Panc1 (cell line): ENCODE measurements at regions not wholly inside any gene's neighbourhood (a gene's known extent, or its start where the extent isn't known, plus 50 kb on each side); places are given as distances from the start of the nearest gene placed in this dataset.

Source experiments
- POLR2AphosphoS5 ChIP-seq: IDR thresholded peaks from 2 replicates; pipeline ENCODE4 v1.6.1; 2012; ENCODE audit warnings: mild to moderate bottlenecking, low read depth, low read length, moderate library complexity
- TCF7L2 ChIP-seq: IDR thresholded peaks from 2 replicates; pipeline ENCODE4 v1.6.1; 2011; ENCODE audit warnings: mild to moderate bottlenecking, low read depth, low read length, inconsistent platforms
- TF ChIP-seq, protein P1 (sequence below): fragments of 450-650 bp; IDR thresholded peaks from 2 replicates; pipeline ENCODE4 v1.5.1; 2017; ENCODE audit warnings: mild to moderate bottlenecking

DNA sequence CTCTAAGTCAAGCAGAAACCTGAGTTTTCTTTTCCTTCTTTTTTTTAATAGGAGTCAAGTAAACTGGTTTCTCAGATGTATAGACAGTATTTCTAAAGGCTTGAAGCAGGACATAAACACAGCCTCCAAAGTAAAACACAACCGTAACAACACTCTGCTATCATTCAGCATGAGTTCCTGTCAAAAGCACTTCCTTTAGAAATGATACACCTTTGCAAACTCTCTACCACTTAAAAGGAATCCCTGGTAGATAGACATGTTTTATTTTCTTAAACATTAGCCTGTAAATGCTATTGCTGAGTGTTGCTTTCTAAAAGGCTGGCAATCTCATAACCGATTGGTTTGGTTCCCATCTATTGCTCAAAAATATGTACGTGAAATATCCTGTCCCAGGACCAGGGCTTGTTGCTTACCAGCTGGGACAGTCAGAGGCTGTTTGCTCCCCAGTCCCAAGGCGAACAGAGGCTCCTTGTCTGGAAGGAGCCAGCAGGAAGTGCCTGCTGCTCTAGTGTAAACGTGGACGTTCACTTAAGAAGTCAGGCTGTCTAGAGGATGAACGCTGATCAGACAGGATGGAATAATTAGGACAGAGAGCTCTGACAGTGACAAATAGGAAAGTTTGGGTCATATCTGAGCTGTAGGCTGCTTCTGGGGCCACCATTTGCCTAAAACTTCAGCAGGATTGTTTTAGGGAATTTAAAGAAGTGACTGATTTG, 173.9 kb upstream of the KLF3 start:
- TF ChIP-seq POLR2AphosphoS5 (no peak), TCF7L2 (no peak)
- TF ChIP-seq, protein P1, sequence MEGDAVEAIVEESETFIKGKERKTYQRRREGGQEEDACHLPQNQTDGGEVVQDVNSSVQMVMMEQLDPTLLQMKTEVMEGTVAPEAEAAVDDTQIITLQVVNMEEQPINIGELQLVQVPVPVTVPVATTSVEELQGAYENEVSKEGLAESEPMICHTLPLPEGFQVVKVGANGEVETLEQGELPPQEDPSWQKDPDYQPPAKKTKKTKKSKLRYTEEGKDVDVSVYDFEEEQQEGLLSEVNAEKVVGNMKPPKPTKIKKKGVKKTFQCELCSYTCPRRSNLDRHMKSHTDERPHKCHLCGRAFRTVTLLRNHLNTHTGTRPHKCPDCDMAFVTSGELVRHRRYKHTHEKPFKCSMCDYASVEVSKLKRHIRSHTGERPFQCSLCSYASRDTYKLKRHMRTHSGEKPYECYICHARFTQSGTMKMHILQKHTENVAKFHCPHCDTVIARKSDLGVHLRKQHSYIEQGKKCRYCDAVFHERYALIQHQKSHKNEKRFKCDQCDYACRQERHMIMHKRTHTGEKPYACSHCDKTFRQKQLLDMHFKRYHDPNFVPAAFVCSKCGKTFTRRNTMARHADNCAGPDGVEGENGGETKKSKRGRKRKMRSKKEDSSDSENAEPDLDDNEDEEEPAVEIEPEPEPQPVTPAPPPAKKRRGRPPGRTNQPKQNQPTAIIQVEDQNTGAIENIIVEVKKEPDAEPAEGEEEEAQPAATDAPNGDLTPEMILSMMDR = no peak
